Mucosa of descending colon (tissue), 3 donors: ENCODE measurements at regions not wholly inside any gene's neighbourhood (a gene's known extent, or its start where the extent isn't known, plus 50 kb on each side); places are given as distances from the start of the nearest gene placed in this dataset.

ENCODE experiments used
- ATAC-seq: fragments of 200-7000 bp; cut with Tn5 transposase; one replicate; pipeline ENCODE4 v1.9.1; 2020; ENCODE audit warnings: mild to moderate bottlenecking, moderate library complexity
- DNase-seq, 3 donors: peaks; one replicate each; pipeline ENCODE4 v3.0.0-alpha.2; 2020
- H3K36me3 ChIP-seq: fragments of 200-600 bp; one replicate; pipeline ENCODE4 v1.8.0; 2021; ENCODE audit warnings: low read depth, mild to moderate bottlenecking
- H3K4me1 ChIP-seq: fragments of 200-600 bp; one replicate; pipeline ENCODE4 v1.8.0; 2021; ENCODE audit warnings: low read depth, mild to moderate bottlenecking
- H3K4me3 ChIP-seq: fragments of 200-600 bp; one replicate; pipeline ENCODE4 v1.8.0; 2021; ENCODE audit warnings: mild to moderate bottlenecking
- H3K9me3 ChIP-seq: fragments of 200-600 bp; one replicate; pipeline ENCODE4 v1.8.0; 2021; ENCODE audit warnings: mild to moderate bottlenecking
- intact Hi-C, 2 donors: fragments of 100-400 bp; cut with DNase I in 1 of 2; cut with micrococcal nuclease in 1 of 2; formaldehyde crosslinking; loops; one replicate each; pipeline versions ENCODE4 v1.11.0 to v1.11.1; 2022; cut with DNase I, micrococcal nuclease
- TF ChIP-seq, protein P1 (sequence below): fragments of 200-600 bp; IDR thresholded peaks from one replicate; pipeline ENCODE4 v1.8.0; 2022; ENCODE audit warnings: antibody characterized with exemption, mild to moderate bottlenecking
- donor health status: DM: no; HTN: no; CAD: no; lungs with moderate emphysema.
- donor health status: DM: no; HTN: no; CAD: no.
- donor health status: DM: no; HTN: yes; CAD: no.

DNA sequence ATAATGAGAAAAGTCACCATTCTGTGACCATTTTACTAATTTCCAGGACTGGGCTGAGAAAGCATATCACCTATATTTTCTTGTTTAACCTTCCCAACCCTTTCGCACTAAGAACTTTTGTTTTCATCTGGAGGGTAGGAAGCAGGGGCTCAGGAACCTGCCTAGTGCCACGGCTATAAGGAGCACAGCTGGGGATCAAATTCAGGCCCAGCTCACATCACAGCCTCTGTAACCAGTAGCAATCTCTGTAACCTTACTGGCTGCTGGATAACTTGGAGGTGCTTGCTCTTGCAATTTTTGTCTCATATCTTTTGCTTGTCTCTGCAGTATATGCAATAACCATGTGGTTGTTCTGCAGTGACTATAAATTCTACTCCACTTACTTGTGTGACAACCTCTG lies 62.0 kb downstream of the PABIR2 start:
- TF ChIP-seq, protein P1, sequence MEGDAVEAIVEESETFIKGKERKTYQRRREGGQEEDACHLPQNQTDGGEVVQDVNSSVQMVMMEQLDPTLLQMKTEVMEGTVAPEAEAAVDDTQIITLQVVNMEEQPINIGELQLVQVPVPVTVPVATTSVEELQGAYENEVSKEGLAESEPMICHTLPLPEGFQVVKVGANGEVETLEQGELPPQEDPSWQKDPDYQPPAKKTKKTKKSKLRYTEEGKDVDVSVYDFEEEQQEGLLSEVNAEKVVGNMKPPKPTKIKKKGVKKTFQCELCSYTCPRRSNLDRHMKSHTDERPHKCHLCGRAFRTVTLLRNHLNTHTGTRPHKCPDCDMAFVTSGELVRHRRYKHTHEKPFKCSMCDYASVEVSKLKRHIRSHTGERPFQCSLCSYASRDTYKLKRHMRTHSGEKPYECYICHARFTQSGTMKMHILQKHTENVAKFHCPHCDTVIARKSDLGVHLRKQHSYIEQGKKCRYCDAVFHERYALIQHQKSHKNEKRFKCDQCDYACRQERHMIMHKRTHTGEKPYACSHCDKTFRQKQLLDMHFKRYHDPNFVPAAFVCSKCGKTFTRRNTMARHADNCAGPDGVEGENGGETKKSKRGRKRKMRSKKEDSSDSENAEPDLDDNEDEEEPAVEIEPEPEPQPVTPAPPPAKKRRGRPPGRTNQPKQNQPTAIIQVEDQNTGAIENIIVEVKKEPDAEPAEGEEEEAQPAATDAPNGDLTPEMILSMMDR, result no peak
- no peak overlapping the region for H3K4me3 ChIP-seq
- ATAC-seq (no peak), DNase-seq (no peak)
- H3K9me3 ChIP-seq, result no peaks in the 10 kb centered on the region
- H3K4me1 ChIP-seq, result no peaks in the 10 kb centered on the region
- no peaks in the 10 kb centered on the region for H3K36me3 ChIP-seq
- intact Hi-C loops, result no loop called here

DNA sequence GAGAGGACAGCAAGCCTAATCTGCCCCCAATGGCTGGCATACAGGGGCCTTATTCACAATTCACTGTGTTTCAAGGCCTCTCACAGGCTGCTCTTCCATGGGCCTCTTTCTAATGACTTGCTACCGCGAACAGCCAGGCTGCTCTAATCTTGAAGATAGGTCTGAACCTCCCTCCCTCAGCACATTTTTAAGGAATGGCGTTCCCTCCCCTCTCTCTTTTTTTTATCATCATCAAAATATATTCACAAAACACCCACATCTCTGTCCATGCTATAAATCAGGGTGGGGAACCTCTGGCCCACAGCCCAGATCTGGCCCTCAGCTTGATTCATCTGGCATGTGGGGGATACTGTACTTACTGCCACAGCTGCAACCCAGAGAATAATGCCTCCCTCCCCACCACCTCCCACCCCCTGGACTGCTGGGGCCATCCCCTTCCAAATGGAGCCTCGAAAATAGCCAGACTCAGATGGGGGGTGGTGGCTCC lies 62.5 kb downstream of the PABIR2 start:
- TF ChIP-seq, protein P1, result no peak
- intact Hi-C loops, result no loop called here
- H3K36me3 ChIP-seq, result no peaks in the 10 kb centered on the region
- no peaks in the 10 kb centered on the region for H3K4me1 ChIP-seq
- no peaks in the 10 kb centered on the region for H3K9me3 ChIP-seq
- no peak overlapping the region for H3K4me3 ChIP-seq
- ATAC-seq (no peak), DNase-seq (no peak)

- intact Hi-C loops, result no loop called here
- no peaks in the 10 kb centered on the region for H3K9me3 ChIP-seq
- H3K36me3 ChIP-seq, result no peaks in the 10 kb centered on the region
- ATAC-seq (no peak), DNase-seq (no peak)
- H3K4me1 ChIP-seq, result no peaks in the 10 kb centered on the region
- TF ChIP-seq, protein P1, result no peak
- no peak overlapping the region for H3K4me3 ChIP-seq
Observed at GRCh38 chrX:134733591-134733990, 63.4 kb downstream of the PABIR2 start.

- no peaks in the 10 kb centered on the region for H3K36me3 ChIP-seq
- intact Hi-C loops, result no loop called here
- no peak for ATAC-seq
- no peaks in the 10 kb centered on the region for H3K9me3 ChIP-seq
- no peak for DNase-seq
- H3K4me3 ChIP-seq, result no peak overlapping the region
- TF ChIP-seq, protein P1, result no peak
- H3K4me1 ChIP-seq, result no peaks in the 10 kb centered on the region
Observed at GRCh38 chrX:134732676-134733075, 64.3 kb downstream of the PABIR2 start.

DNA sequence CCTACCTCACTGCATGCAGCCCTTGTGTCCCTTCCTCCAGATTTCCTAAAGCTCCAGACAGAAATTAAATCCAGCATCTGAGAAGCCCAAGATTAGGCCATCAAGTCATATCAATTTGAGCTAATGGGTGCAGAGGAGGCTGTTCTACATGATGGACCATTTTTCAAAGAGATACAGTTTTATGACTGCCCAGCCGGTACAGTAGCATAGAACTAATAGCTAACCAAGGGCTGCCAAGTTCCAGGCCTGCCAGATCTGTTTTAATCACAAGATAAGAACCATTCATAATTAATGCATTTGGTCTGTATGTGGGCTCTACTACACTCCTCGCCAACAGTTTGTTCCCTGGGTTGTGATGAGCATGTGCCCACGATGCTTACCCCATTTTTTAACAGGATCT lies 64.9 kb downstream of the PABIR2 start:
- Histone ChIP-seq H3K4me3 (no peak overlapping the region), H3K9me3 (no peaks in the 10 kb centered on the region), H3K36me3 (no peaks in the 10 kb centered on the region), H3K4me1 (no peaks in the 10 kb centered on the region)
- TF ChIP-seq, protein P1, result no peak
- ATAC-seq (no peak), DNase-seq (no peak)
- intact Hi-C loops, result no loop called here

DNA sequence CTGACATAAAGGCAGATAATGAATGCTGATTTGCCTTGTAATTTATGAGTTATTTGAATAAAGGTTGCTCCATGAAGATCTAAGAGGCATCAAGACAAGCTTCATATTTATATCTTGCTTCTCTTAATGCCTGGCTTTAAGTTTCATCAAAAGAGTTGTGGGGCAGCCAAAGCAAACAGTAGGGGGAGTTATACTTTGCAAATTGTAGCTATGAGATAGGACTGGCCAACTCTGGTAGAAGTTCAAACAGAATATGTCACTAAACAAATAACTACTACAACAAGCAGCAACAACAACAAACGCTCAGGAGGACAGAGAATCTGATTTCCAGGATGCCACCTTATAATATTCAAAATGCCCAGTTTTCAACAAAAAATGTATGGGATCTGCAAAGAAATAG lies 69.1 kb upstream of the PLAC1 start:
- Histone ChIP-seq H3K9me3 (no peaks in the 10 kb centered on the region), H3K36me3 (no peaks in the 10 kb centered on the region), H3K4me3 (no peak overlapping the region), H3K4me1 (no peaks in the 10 kb centered on the region)
- no peak for ATAC-seq
- intact Hi-C loops, result no loop called here
- no peak for DNase-seq
- TF ChIP-seq, protein P1, result no peak
